ENCODE measurements at regions not wholly inside any gene's neighbourhood (a gene's known extent, or its start where the extent isn't known, plus 50 kb on each side); places are given as distances from the start of the nearest gene placed in this dataset.
A peak's percentile ranks its signal among the peaks of the same experiment; 100 is the strongest.
"Not testable (repeated sequence)": the region's sequence is repeated elsewhere in the genome, so short reads cannot be mapped to it uniquely, and the experiment has no call there.

GRCh38 chr2:87330486-87330885 lies 308.8 kb upstream of the PLGLB1 start:
- intact Hi-C loops (cut with DNase I); DNase-seq: not testable (repeated sequence)

GRCh38 chr2:87331940-87332583 lies 310.4 kb upstream of the PLGLB1 start:
- DNase-seq; intact Hi-C loops (cut with DNase I): not testable (repeated sequence)

- intact Hi-C loops (cut with DNase I); DNase-seq: not testable (repeated sequence)
These were observed 313.2 kb upstream of the PLGLB1 start for GRCh38 chr2:87334888-87335287.

GRCh38 chr2:87338998-87339397 lies 317.4 kb upstream of the PLGLB1 start:
- DNase-seq; intact Hi-C loops (cut with DNase I): not testable (repeated sequence)

- peak in 39 of 42 donors; percentile 2 to 80 (median 57) for DNase-seq
- intact Hi-C loops (cut with DNase I): not testable (repeated sequence)
These were observed 320.0 kb upstream of the PLGLB1 start for GRCh38 chr2:87341601-87342014.

- intact Hi-C loops (cut with DNase I): not testable (repeated sequence)
- peak in 1 of 42 donors; percentile 5 for DNase-seq
These were observed 320.5 kb upstream of the PLGLB1 start for GRCh38 chr2:87342175-87342574.

- intact Hi-C loops (cut with DNase I); DNase-seq: not testable (repeated sequence)
These were observed 321.7 kb upstream of the PLGLB1 start for GRCh38 chr2:87343347-87343746.

GRCh38 chr2:87345283-87345682 lies 323.6 kb upstream of the PLGLB1 start:
- intact Hi-C loops (cut with DNase I): not testable (repeated sequence)

GRCh38 chr2:87348556-87348955 lies 326.9 kb upstream of the PLGLB1 start:
- intact Hi-C loops (cut with DNase I): not testable (repeated sequence)
- peak in 3 of 42 donors; percentile 3 to 15 (median 8) for DNase-seq

More at GRCh38 chr2:87345283-87345682, 323.6 kb upstream of the PLGLB1 start:
- not testable (repeated sequence) for DNase-seq

- intact Hi-C loops (cut with DNase I): not testable (repeated sequence)
- peak in 1 of 42 donors; percentile 3 for DNase-seq
These were observed 327.4 kb upstream of the PLGLB1 start for GRCh38 chr2:87349006-87349405.

- intact Hi-C loops (cut with DNase I); DNase-seq: not testable (repeated sequence)
These were observed 330.7 kb upstream of the PLGLB1 start for GRCh38 chr2:87352178-87352934.

GRCh38 chr2:87353408-87353807 lies 331.8 kb upstream of the PLGLB1 start:
- intact Hi-C loops (cut with DNase I); DNase-seq: not testable (repeated sequence)

GRCh38 chr2:87354102-87354501 lies 332.5 kb upstream of the PLGLB1 start:
- intact Hi-C loops (cut with DNase I); DNase-seq: not testable (repeated sequence)

- intact Hi-C loops (cut with DNase I); DNase-seq: not testable (repeated sequence)
These were observed 338.6 kb upstream of the PLGLB1 start for GRCh38 chr2:87360250-87360649.

GRCh38 chr2:87360927-87361326 lies 339.3 kb upstream of the PLGLB1 start:
- DNase-seq; intact Hi-C loops (cut with DNase I): not testable (repeated sequence)

GRCh38 chr2:87361805-87362204 lies 340.2 kb upstream of the PLGLB1 start:
- intact Hi-C loops (cut with DNase I): not testable (repeated sequence)

GRCh38 chr2:87364379-87364778 lies 342.7 kb upstream of the PLGLB1 start:
- DNase-seq; intact Hi-C loops (cut with DNase I): not testable (repeated sequence)

More at GRCh38 chr2:87361805-87362204, 340.2 kb upstream of the PLGLB1 start:
- not testable (repeated sequence) for DNase-seq

- intact Hi-C loops (cut with DNase I); DNase-seq: not testable (repeated sequence)
These were observed 343.4 kb upstream of the PLGLB1 start for GRCh38 chr2:87365038-87365437.

- intact Hi-C loops (cut with DNase I); DNase-seq: not testable (repeated sequence)
These were observed 361.8 kb upstream of the PLGLB2 start for GRCh38 chr2:87386063-87386560.

- intact Hi-C loops (cut with DNase I): not testable (repeated sequence)
- peak in 2 of 42 donors; percentile 0 to 38 for DNase-seq
These were observed 352.1 kb upstream of the PLGLB2 start for GRCh38 chr2:87395784-87396183.
